HG03521 (cell line): ENCODE measurements at regions not wholly inside any gene's neighbourhood (a gene's known extent, or its start where the extent isn't known, plus 50 kb on each side); places are given as distances from the start of the nearest gene placed in this dataset.
"Not testable (repeated sequence)": the region's sequence is repeated elsewhere in the genome, so short reads cannot be mapped to it uniquely, and the experiment has no call there.

ENCODE experiments used
- ATAC-seq: cut with Tn5 transposase; IDR thresholded peaks from one replicate; pipeline ENCODE4 v1.9.1; 2021; ENCODE audit warnings: mild to moderate bottlenecking, moderate library complexity; ENCODE audit not compliant: unreplicated experiment

- ATAC-seq = no peak
Measured at GRCh38 chr5:131005963-131006684, 158.9 kb downstream of the HINT1 start.

GRCh38 chr5:131001507-131001906 is 163.5 kb downstream of the HINT1 start:
- no peak for ATAC-seq

- no peak for ATAC-seq
Measured at GRCh38 chr5:131000289-131000688, 164.8 kb downstream of the HINT1 start.

- not testable (repeated sequence) for ATAC-seq
Measured at GRCh38 chr5:130996720-130997119, 168.3 kb downstream of the HINT1 start.

- no peak for ATAC-seq
Measured at GRCh38 chr5:130995851-130996250, 169.2 kb downstream of the HINT1 start.

- ATAC-seq = no peak
Measured at GRCh38 chr5:130995254-130995515, 169.9 kb downstream of the HINT1 start.

GRCh38 chr5:130994496-130995253 is 170.4 kb downstream of the HINT1 start:
- no peak for ATAC-seq

- ATAC-seq = no peak
Measured at GRCh38 chr5:130992621-130993020, 172.4 kb downstream of the HINT1 start.

GRCh38 chr5:130992095-130992494 is 173.0 kb downstream of the HINT1 start:
- no peak for ATAC-seq

GRCh38 chr5:130985776-130986175 is 179.3 kb downstream of the HINT1 start:
- no peak for ATAC-seq

GRCh38 chr5:130981663-130982062 is 183.4 kb downstream of the HINT1 start:
- ATAC-seq = no peak

GRCh38 chr5:130978475-130978874 is 186.6 kb downstream of the HINT1 start:
- ATAC-seq = no peak

GRCh38 chr5:130976493-130976892 is 188.6 kb downstream of the HINT1 start:
- no peak for ATAC-seq

GRCh38 chr5:130975847-130976246 is 189.2 kb downstream of the HINT1 start:
- no peak for ATAC-seq

- ATAC-seq = no peak
Measured at GRCh38 chr5:130975299-130975698, 189.8 kb downstream of the HINT1 start.

GRCh38 chr5:130974021-130974683 is 190.9 kb downstream of the HINT1 start:
- ATAC-seq = no peak

- no peak for ATAC-seq
Measured at GRCh38 chr5:130966990-130967525, 198.0 kb downstream of the HINT1 start.

- no peak for ATAC-seq
Measured at GRCh38 chr5:130965920-130966319, 199.1 kb downstream of the HINT1 start.

GRCh38 chr5:130965360-130965759 is 199.7 kb downstream of the HINT1 start:
- no peak for ATAC-seq

GRCh38 chr5:130964231-130965202 is 200.5 kb downstream of the HINT1 start:
- no peak for ATAC-seq

GRCh38 chr5:130963798-130964197 is 201.3 kb downstream of the HINT1 start:
- no peak for ATAC-seq
